NT2/D1 (cell line): ENCODE measurements at regions not wholly inside any gene's neighbourhood (a gene's known extent, or its start where the extent isn't known, plus 50 kb on each side); places are given as distances from the start of the nearest gene placed in this dataset.

Source experiments
- DNase-seq: peaks from one replicate; pipeline ENCODE4 v3.0.0-alpha.2; 2011; ENCODE audit warnings: low read depth, low spot score
- H3K27me3 ChIP-seq: 2 replicates; pipeline ENCODE4 v1.6.0; 2011; ENCODE audit warnings: mild to moderate bottlenecking; ENCODE audit not compliant: insufficient read length, insufficient read depth
- H3K36me3 ChIP-seq: 2 replicates; pipeline ENCODE4 v1.6.1; 2011; ENCODE audit warnings: mild to moderate bottlenecking, low read length, mixed read lengths; ENCODE audit not compliant: insufficient read depth, insufficient read length
- H3K4me1 ChIP-seq: 2 replicates; pipeline ENCODE4 v1.5.1; 2011; ENCODE audit not compliant: insufficient read depth, insufficient read length
- H3K4me3 ChIP-seq: 2 replicates; pipeline ENCODE4 v1.5.1; 2011; ENCODE audit warnings: low read depth; ENCODE audit not compliant: insufficient read length
- H3K9ac ChIP-seq: 2 replicates; pipeline ENCODE4 v1.6.0; 2011; ENCODE audit warnings: low read depth; ENCODE audit not compliant: insufficient read length
- H3K9me3 ChIP-seq: 2 replicates; pipeline ENCODE4 v1.5.1; 2011; ENCODE audit warnings: mild to moderate bottlenecking, low read length; ENCODE audit not compliant: insufficient read depth
- SUZ12 ChIP-seq: IDR thresholded peaks from 2 replicates; pipeline ENCODE4 v1.6.1; 2011; ENCODE audit not compliant: insufficient read length, insufficient read depth; ENCODE audit errors: extremely low read depth
- YY1 ChIP-seq: IDR thresholded peaks from 2 replicates; pipeline ENCODE4 v1.6.1; 2011; ENCODE audit not compliant: insufficient read length, insufficient read depth
- ZNF274 ChIP-seq: IDR thresholded peaks from 2 replicates; pipeline ENCODE4 v1.6.1; 2011; ENCODE audit warnings: mild to moderate bottlenecking, low read depth, low read length

DNA sequence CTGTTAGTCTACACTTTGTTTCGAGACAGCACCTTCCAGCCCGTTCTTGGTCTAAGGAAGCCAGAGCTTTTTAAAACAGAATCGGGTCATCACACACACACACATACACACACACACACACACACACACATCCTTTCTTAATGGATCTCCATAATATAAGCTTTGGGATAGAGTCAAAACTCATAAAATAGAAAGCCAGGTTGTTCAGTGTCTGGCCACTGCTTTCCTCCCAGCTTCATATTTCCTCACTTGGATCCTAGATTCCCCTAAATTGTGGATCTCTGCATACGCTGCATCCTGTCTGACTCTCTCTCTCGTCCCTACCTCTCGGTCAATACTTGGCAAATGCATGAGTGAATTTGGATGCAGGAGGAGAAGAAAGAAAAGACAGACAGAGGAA lies 120.5 kb upstream of the SLC14A2 start:
- no peak for DNase-seq
- Histone ChIP-seq H3K27me3 (no peaks in the 10 kb centered on the region), H3K9me3 (no peaks in the 10 kb centered on the region), H3K4me1 (no peaks in the 10 kb centered on the region), H3K4me3 (no peak overlapping the region), H3K36me3 (no peaks in the 10 kb centered on the region), H3K9ac (no peak overlapping the region)
- TF ChIP-seq ZNF274 (no peak), SUZ12 (no peak), YY1 (no peak)

DNA sequence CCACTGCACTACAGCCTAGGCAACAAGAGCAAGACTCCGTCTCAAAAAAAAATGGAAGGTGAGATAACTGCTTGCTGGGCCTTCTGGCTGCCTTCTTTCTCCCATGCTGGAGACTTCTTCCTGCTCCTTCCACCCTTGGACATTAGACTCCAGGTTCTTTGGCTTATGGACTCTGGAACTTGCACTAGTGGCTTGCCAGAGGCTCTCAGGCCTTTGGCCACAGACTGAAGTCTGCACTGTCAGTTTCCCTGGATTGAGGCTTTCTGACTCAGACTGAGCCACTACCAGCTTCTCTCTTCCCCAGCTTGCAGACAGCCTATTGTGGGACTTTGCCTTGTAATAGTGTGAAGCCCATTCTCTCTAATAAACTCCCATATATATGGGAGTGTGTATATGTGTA lies 118.5 kb upstream of the SLC14A2 start:
- H3K9ac ChIP-seq: no peak overlapping the region
- H3K27me3 ChIP-seq: no peaks in the 10 kb centered on the region
- H3K4me1 ChIP-seq: no peaks in the 10 kb centered on the region
- H3K9me3 ChIP-seq: no peaks in the 10 kb centered on the region
- no peaks in the 10 kb centered on the region for H3K36me3 ChIP-seq
- H3K4me3 ChIP-seq: no peak overlapping the region
- no peak for TF ChIP-seq SUZ12
- TF ChIP-seq ZNF274: no peak
- no peak for TF ChIP-seq YY1
- DNase-seq: no peak

DNA sequence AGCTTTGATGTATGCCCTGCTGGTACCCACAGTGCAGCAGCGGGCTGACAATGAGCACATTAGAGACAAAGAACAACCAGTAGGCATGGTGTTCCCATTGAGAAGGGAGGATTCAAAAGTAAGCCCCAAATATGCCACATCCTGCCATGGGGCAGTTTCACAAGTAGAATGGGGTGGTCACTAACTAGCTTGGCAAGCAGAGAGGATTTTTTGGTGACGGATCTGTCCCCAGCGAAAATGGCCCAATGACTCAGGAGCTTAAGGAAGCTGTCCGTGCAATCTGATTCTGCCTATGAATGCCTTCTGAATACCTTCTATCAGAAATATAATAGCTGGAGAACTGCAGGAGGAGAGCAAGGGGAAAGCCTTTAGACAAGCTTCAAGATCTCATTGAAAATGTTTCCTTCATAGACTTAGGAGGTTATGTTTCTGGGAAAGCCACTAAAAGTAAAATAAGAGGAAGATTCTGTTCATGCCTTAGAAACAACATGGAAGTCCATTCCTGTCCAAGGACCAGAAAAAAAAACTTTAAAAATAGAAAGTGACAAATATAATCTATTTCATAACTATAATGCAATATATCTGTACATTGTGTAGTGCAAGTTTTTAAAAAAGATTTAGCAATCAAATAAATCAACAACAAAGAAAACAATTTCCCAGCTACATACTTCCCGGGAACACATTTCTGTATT lies 117.5 kb upstream of the SLC14A2 start:
- H3K9ac ChIP-seq: no peak overlapping the region
- H3K4me3 ChIP-seq: no peak overlapping the region
- DNase-seq: no peak
- H3K27me3 ChIP-seq: no peaks in the 10 kb centered on the region
- H3K4me1 ChIP-seq: no peaks in the 10 kb centered on the region
- TF ChIP-seq SUZ12: no peak
- no peak for TF ChIP-seq YY1
- TF ChIP-seq ZNF274: no peak
- H3K36me3 ChIP-seq: no peaks in the 10 kb centered on the region
- no peaks in the 10 kb centered on the region for H3K9me3 ChIP-seq

DNA sequence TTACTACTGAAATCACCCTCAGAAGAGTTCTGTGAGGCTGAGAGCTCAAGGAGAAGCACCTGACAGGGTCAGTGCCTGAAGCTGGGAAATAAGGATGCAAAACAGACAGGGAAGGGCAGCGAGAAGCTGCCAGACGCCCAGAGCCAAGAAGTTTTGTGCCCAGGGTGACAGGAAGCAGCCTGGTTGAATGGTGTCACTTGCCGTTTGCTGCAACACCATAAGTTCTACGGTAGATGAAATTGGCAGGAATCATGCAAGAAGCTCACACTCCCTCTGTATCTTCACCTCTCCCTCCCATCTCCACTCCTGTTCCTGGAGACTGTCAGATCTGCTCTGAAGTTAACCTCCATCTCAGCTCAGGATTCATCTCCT lies 117.0 kb upstream of the SLC14A2 start:
- no peak for TF ChIP-seq YY1
- TF ChIP-seq SUZ12: no peak
- no peak for TF ChIP-seq ZNF274
- Histone ChIP-seq H3K4me3 (no peak overlapping the region), H3K9ac (no peak overlapping the region), H3K9me3 (no peaks in the 10 kb centered on the region), H3K36me3 (no peaks in the 10 kb centered on the region), H3K4me1 (no peaks in the 10 kb centered on the region), H3K27me3 (no peaks in the 10 kb centered on the region)
- DNase-seq: no peak

DNA sequence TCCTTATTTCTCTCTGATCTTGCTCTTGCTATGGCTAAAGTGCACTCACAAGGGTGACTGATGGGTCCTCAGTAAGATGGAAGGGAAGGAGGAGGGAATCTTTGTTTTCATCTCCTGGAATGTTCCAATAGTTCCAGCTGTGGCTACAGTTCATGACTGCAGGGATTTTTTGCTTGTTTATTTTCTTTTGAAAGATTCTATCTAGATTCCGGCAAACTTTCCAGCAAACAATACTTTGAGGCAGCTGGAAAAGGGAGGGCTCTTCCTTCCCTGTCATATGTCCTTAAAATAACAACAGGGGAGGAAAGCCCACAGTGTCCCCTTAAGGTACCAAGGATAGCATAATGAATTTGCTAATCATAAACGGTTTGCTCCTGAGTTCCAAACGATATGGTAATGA lies 111.3 kb upstream of the SLC14A2 start:
- Histone ChIP-seq H3K36me3 (no peaks in the 10 kb centered on the region), H3K9ac (no peak overlapping the region), H3K27me3 (no peaks in the 10 kb centered on the region), H3K4me1 (no peaks in the 10 kb centered on the region), H3K4me3 (no peak overlapping the region), H3K9me3 (no peaks in the 10 kb centered on the region)
- DNase-seq: no peak
- TF ChIP-seq SUZ12 (no peak), YY1 (no peak)

DNA sequence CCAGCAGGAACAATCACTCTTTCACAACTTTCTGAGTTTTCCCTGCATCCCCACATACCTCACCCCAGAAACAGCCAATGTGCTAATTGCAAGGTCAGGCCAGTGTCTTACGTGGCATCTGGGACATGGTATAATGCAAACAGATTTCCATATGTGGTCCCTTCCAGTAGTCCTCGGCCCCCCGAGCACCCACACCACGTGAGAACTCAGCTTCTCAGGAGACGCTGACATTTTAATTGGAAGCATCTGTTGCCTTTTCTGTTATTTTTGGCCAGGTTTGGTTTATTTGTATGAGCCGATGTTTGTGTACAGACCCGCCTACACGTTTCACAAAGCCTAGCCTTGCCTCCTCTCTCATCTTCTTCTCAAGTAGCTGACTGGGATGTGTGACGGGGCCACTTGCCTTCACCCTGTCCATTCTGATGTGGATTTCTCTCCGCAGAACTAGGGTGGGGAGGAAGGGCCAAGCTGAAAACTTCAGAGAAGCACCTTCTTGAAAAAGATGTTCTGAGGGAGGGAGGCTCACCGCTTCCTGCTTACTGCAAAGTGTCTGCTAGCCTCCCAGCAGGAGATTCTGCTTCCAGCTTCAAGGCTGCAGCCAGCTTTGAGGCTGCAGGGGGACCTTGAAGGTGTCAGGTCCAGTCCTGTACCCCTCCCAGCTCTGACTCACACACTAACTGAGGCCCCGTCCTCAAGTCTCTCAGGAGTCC lies 109.6 kb upstream of the SLC14A2 start:
- no peak for DNase-seq
- Histone ChIP-seq H3K36me3 (no peaks in the 10 kb centered on the region), H3K9me3 (no peaks in the 10 kb centered on the region), H3K27me3 (no peaks in the 10 kb centered on the region), H3K9ac (no peak overlapping the region), H3K4me3 (no peak overlapping the region), H3K4me1 (no peaks in the 10 kb centered on the region)
- TF ChIP-seq SUZ12 (no peak), YY1 (no peak), ZNF274 (no peak)

DNA sequence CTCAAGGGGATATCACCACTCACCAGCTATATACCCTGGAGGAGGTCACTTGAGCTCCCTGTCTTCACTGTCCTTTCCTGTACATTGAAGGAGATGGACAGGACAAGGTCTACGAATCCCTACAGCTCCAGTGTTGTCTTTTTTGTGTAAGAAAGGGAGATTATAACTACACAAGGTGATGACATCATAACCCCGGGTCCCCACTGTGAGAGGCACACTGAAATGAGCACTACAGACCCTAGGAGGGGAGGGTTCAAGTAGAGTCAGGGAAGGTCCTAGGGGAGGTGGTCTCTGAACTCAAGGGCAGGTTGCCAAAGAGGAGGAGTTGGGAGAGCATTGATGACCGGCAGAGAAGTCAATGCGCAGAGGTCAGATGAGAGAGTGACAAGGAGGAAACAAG lies 108.3 kb upstream of the SLC14A2 start:
- no peaks in the 10 kb centered on the region for H3K4me1 ChIP-seq
- DNase-seq: no peak
- no peak overlapping the region for H3K9ac ChIP-seq
- no peak overlapping the region for H3K4me3 ChIP-seq
- no peaks in the 10 kb centered on the region for H3K36me3 ChIP-seq
- H3K27me3 ChIP-seq: no peaks in the 10 kb centered on the region
- no peak for TF ChIP-seq ZNF274
- no peak for TF ChIP-seq SUZ12
- no peak for TF ChIP-seq YY1
- H3K9me3 ChIP-seq: no peaks in the 10 kb centered on the region

DNA sequence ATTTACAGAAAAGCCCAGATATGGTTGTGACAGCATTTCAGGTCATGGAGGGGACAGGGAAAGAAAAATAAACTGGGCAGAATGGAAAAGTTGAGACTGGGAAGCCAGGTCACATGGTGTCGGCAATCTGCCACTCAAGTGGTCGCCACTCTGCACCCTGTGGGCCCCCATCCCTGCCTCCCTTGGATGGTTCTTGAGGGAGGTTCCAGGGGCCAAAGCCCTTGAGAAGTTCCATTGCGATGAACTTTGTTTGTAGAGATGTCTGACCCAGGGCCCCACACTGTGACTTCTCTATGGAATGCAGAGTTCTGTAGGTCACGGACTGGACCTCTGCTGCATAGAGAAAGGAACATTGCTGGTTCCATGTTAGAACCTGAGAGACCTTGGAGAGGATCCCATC lies 105.7 kb upstream of the SLC14A2 start:
- H3K27me3 ChIP-seq: no peaks in the 10 kb centered on the region
- H3K9me3 ChIP-seq: peaks cover 4% of the 10 kb centered on the region; the same call in 1 of the 2 replicates
- H3K9ac ChIP-seq: no peak overlapping the region
- DNase-seq: no peak
- TF ChIP-seq SUZ12: no peak
- no peak for TF ChIP-seq YY1
- no peak for TF ChIP-seq ZNF274
- no peaks in the 10 kb centered on the region for H3K4me1 ChIP-seq
- no peaks in the 10 kb centered on the region for H3K36me3 ChIP-seq
- H3K4me3 ChIP-seq: no peak overlapping the region
